ENCODE measurements at regions not wholly inside any gene's neighbourhood (a gene's known extent, or its start where the extent isn't known, plus 50 kb on each side); places are given as distances from the start of the nearest gene placed in this dataset.

- TF ChIP-seq CTCF (IDR thresholded peaks at IDR 0.05) (no peak), REST (IDR thresholded peaks at IDR 0.05; ENCODE audit: insufficient read depth in 1 of 2, low read depth in 2 of 2, low read length in 1 of 2) (no peak), SIN3A (IDR thresholded peaks at IDR 0.05; ENCODE audit: borderline replicate concordance, insufficient read depth, low read depth, low read length) (no peak)
These were observed 436.0 kb upstream of the FBXO33 start for GRCh38 chr14:39868251-39868650.

Data from Panc1 (cell line).